GM12878 (cell line): ENCODE measurements at regions not wholly inside any gene's neighbourhood (a gene's known extent, or its start where the extent isn't known, plus 50 kb on each side); places are given as distances from the start of the nearest gene placed in this dataset.

Experiments used
- ATAC-seq: fragments of 200-7000 bp; cut with Tn5 transposase; 3 replicates; pipeline ENCODE4 v1.9.1; 2020; ENCODE audit warnings: mild to moderate bottlenecking, moderate library complexity
- BruUV-seq: library from RNA; stranded (reverse); fragments of 400-500 nt; replicated peaks from 2 replicates; lab custom pipeline; 2021; lab: Mats Ljungman, UMichigan
- CTCF ChIA-PET: fragments of 300-600 bp; sonication (Branson Sonifier 250); formaldehyde crosslinking; extraction: SDS; loops from one replicate; lab custom pipeline; 2021; ENCODE audit warnings: inconsistent platforms; lab: Yijun Ruan, JAX
- POLR2A ChIA-PET: fragments of 350-600 bp; formaldehyde crosslinking; extraction: SDS; loops from one replicate; lab custom pipeline; 2021; ENCODE audit warnings: inconsistent platforms; lab: Charles Lee
- RAD21 ChIA-PET: fragments of 300-600 bp; sonication (Branson Sonifier 250); formaldehyde crosslinking; loops from one replicate; lab custom pipeline; 2023; ENCODE audit warnings: antibody characterized with exemption; ENCODE audit not compliant: unreplicated experiment; lab: Charles Lee
- SMC1A ChIA-PET: fragments of 300-600 bp; sonication (Branson Sonifier 250); formaldehyde crosslinking; loops from one replicate; lab custom pipeline; 2023; ENCODE audit not compliant: unreplicated experiment, uncharacterized antibody; lab: Charles Lee
- DNase-seq: peaks from one replicate; pipeline ENCODE4 v3.0.0-alpha.2; 2011; ENCODE audit warnings: low read depth, low spot score
- FAIRE-seq: peaks from 3 replicates; lab custom pipeline; 2011; peaks lifted over from hg19 to GRCh38; lab: Jason Lieb, UNC
- H2AFZ ChIP-seq: 2 replicates; pipeline ENCODE4 v1.6.0; 2011; ENCODE audit warnings: low read depth, low read length, control low read depth; ENCODE audit not compliant: control insufficient read depth
- H3K27ac ChIP-seq: 2 replicates; pipeline ENCODE4 v1.5.1; 2011; ENCODE audit warnings: control low read depth; ENCODE audit not compliant: control insufficient read depth, insufficient read depth
- H3K27me3 ChIP-seq, 2 experiments: replicated peaks in 1 of 2; 2 replicates each; pipeline versions ENCODE4 v1.6.0 to v1.6.1; 2011; ENCODE audit warnings: low read length in 1 of 2; ENCODE audit not compliant: control insufficient read depth in 2 of 2, insufficient read depth in 2 of 2
- H3K36me3 ChIP-seq, 2 experiments: 2 replicates each; pipeline ENCODE4 v1.5.1; 2011; ENCODE audit warnings: low read length in 1 of 2; ENCODE audit not compliant: control insufficient read depth in 2 of 2, insufficient read depth in 2 of 2
- H3K4me1 ChIP-seq: 2 replicates; pipeline ENCODE4 v1.6.1; 2011; ENCODE audit warnings: mild to moderate bottlenecking, low read length, moderate library complexity, mixed read lengths; ENCODE audit not compliant: control insufficient read depth, insufficient read depth
- H3K4me2 ChIP-seq: 2 replicates; pipeline ENCODE4 v1.6.0; 2011; ENCODE audit warnings: control low read depth; ENCODE audit not compliant: control insufficient read depth, insufficient read depth
- H3K4me3 ChIP-seq: fragments of 200-600 bp; sonication (generic); 2 replicates; pipeline ENCODE4 v1.5.1; 2016
- H3K79me2 ChIP-seq: 2 replicates; pipeline ENCODE4 v1.6.0; 2011; ENCODE audit warnings: low read length; ENCODE audit not compliant: control insufficient read depth, insufficient read depth
- H3K9ac ChIP-seq: 2 replicates; pipeline ENCODE4 v1.8.0; 2011; ENCODE audit warnings: low read length, control low read depth, mixed read lengths; ENCODE audit not compliant: control insufficient read depth, insufficient read depth
- H3K9me3 ChIP-seq: replicated peaks from 3 replicates; pipeline ENCODE4 v1.5.1; 2011; ENCODE audit warnings: mild to moderate bottlenecking, low read length; ENCODE audit not compliant: control insufficient read depth, insufficient read depth
- H4K20me1 ChIP-seq: 2 replicates; pipeline ENCODE4 v1.6.0; 2011; ENCODE audit not compliant: control insufficient read depth, insufficient read depth
- E4F1 ChIP-seq: fragments of 450-650 bp; IDR thresholded peaks from 2 replicates; pipeline ENCODE4 v1.6.1; 2018; ENCODE audit warnings: borderline replicate concordance, mild to moderate bottlenecking; ENCODE audit not compliant: partially characterized antibody
- EED ChIP-seq: sonication (generic); IDR thresholded peaks from 2 replicates; pipeline ENCODE4 v1.6.1; 2016; ENCODE audit warnings: antibody characterized with exemption, low read depth
- FOXK2 ChIP-seq: fragments of 450-650 bp; IDR thresholded peaks from 2 replicates; pipeline ENCODE4 v1.6.1; 2017; ENCODE audit warnings: mild to moderate bottlenecking, moderate library complexity
- HCFC1 ChIP-seq: fragments of 150-350 bp; IDR thresholded peaks from 2 replicates; pipeline ENCODE4 v1.6.1; 2014; ENCODE audit warnings: low read length
- MTA2 ChIP-seq: fragments of 450-650 bp; IDR thresholded peaks from 2 replicates; pipeline ENCODE4 v1.6.1; 2016; ENCODE audit warnings: low read depth, mild to moderate bottlenecking, moderate library complexity
- MXI1 ChIP-seq: fragments of 150-350 bp; IDR thresholded peaks from 2 replicates; pipeline ENCODE4 v1.6.1; 2011; ENCODE audit warnings: low read depth, mild to moderate bottlenecking, inconsistent platforms, low read length, improper control_type of control experiment
- PBX3 ChIP-seq: IDR thresholded peaks from 2 replicates; pipeline ENCODE4 v1.6.1; 2011; ENCODE audit warnings: mild to moderate bottlenecking, low read depth, low read length, moderate library complexity; ENCODE audit not compliant: insufficient replicate concordance
- RBBP5 ChIP-seq: fragments of 200-600 bp; sonication (generic); conservative IDR thresholded peaks from 2 replicates; pipeline ENCODE4 v1.6.1; 2016
- SUPT20H ChIP-seq: IDR thresholded peaks from 2 replicates; pipeline ENCODE4 v1.6.1; 2011; ENCODE audit warnings: low read depth, mild to moderate bottlenecking, low read length, moderate library complexity, borderline replicate concordance; ENCODE audit not compliant: control insufficient read depth
- SUZ12 ChIP-seq: fragments of 200-600 bp; sonication (generic); IDR thresholded peaks from one replicate; pipeline ENCODE4 v1.6.1; 2018; ENCODE audit warnings: antibody characterized with exemption, mild to moderate bottlenecking; ENCODE audit not compliant: unreplicated experiment
- TCF12 ChIP-seq: IDR thresholded peaks from 2 replicates; pipeline ENCODE4 v1.6.1; 2011; ENCODE audit warnings: low read depth, mild to moderate bottlenecking, low read length
- ZNF24 ChIP-seq: fragments of 450-650 bp; IDR thresholded peaks from 2 replicates; pipeline ENCODE4 v1.6.1; 2017; ENCODE audit warnings: antibody characterized with exemption, mild to moderate bottlenecking
- ZNF622 ChIP-seq: fragments of 450-650 bp; IDR thresholded peaks from 2 replicates; pipeline ENCODE4 v1.6.1; 2017; ENCODE audit warnings: mild to moderate bottlenecking, inconsistent platforms
- WGBS: methylation state at CpG from one replicate; pipeline ENCODE4 v1.1.6; 2016; ENCODE audit warnings: low lambda C conversion rate; ENCODE audit not compliant: insufficient replicate concordance, insufficient coverage; ENCODE audit errors: missing lambda C conversion rate; 5-methylcytosine and 5-hydroxymethylcytosine counted together
- in situ Hi-C: fragments of 300-500 bp; cut with MboI; formaldehyde crosslinking; loops from 9 replicates; pipeline ENCODE4 v1.14.3; 2018; ENCODE audit warnings: mixed read lengths
- intact Hi-C: fragments of 100-400 bp; cut with micrococcal nuclease; formaldehyde crosslinking; loops from one replicate; pipeline ENCODE4 v1.14.2; 2022; ENCODE audit not compliant: unreplicated experiment
- TF ChIP-seq, protein P1 (sequence below): fragments of 150-350 bp; IDR thresholded peaks from 2 replicates; pipeline ENCODE4 v1.6.1; 2014; ENCODE audit warnings: mild to moderate bottlenecking, low read depth, low read length
- TF ChIP-seq, protein P2 (sequence below): IDR thresholded peaks from 2 replicates; pipeline ENCODE4 v1.6.1; 2012; ENCODE audit warnings: low read length, inconsistent platforms

GRCh38 chr5:173487300-173487699 is 129.2 kb downstream of the BOD1 start (continued):
- TF ChIP-seq RBBP5, result no peak
- no peak for TF ChIP-seq SUPT20H
- TF ChIP-seq, protein P1, sequence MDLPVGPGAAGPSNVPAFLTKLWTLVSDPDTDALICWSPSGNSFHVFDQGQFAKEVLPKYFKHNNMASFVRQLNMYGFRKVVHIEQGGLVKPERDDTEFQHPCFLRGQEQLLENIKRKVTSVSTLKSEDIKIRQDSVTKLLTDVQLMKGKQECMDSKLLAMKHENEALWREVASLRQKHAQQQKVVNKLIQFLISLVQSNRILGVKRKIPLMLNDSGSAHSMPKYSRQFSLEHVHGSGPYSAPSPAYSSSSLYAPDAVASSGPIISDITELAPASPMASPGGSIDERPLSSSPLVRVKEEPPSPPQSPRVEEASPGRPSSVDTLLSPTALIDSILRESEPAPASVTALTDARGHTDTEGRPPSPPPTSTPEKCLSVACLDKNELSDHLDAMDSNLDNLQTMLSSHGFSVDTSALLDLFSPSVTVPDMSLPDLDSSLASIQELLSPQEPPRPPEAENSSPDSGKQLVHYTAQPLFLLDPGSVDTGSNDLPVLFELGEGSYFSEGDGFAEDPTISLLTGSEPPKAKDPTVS, result no peak
- TF ChIP-seq SUZ12, result no peak

GRCh38 chr5:173486355-173487225 is 129.9 kb downstream of the BOD1 start:
- Histone ChIP-seq H3K4me2 (no peak overlapping the region), H3K9me3 (no peaks in the 10 kb centered on the region), H4K20me1 (no peaks in the 10 kb centered on the region), H2AFZ (no peak overlapping the region), H3K27ac (no peak overlapping the region), H3K4me1 (no peaks in the 10 kb centered on the region), H3K27me3 (peaks cover 0 to 1% of the 10 kb centered on the region in 2 experiments; a peak in 3 of 4 replicates), H3K9ac (no peak overlapping the region), H3K36me3 (no peaks in the 10 kb centered on the region), H3K4me3 (no peak overlapping the region), H3K79me2 (no peaks in the 10 kb centered on the region)
- ChIA-PET SMC1A (no interaction called here), POLR2A (no interaction called here), CTCF (no interaction called here), RAD21 (no interaction called here)
- FAIRE-seq (no peak), DNase-seq (no peak), ATAC-seq (no peak)
- no TSS peak for BruUV-seq
- 29% methylated on average over 6 of the region's 6 CpGs for WGBS
- TF ChIP-seq MTA2 (no peak), HCFC1 (no peak), ZNF622 (no peak), EED (no peak), PBX3 (no peak), TCF12 (no peak), ZNF24 (no peak), FOXK2 (no peak), MXI1 (no peak), E4F1 (no peak), SUZ12 (no peak)
- TF ChIP-seq, protein P2, sequence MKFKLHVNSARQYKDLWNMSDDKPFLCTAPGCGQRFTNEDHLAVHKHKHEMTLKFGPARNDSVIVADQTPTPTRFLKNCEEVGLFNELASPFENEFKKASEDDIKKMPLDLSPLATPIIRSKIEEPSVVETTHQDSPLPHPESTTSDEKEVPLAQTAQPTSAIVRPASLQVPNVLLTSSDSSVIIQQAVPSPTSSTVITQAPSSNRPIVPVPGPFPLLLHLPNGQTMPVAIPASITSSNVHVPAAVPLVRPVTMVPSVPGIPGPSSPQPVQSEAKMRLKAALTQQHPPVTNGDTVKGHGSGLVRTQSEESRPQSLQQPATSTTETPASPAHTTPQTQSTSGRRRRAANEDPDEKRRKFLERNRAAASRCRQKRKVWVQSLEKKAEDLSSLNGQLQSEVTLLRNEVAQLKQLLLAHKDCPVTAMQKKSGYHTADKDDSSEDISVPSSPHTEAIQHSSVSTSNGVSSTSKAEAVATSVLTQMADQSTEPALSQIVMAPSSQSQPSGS, result no peak
- in situ Hi-C loops (no loop called here), intact Hi-C loops (no loop called here)
